CD1c-positive myeloid dendritic cell (primary cell): ENCODE measurements at regions not wholly inside any gene's neighbourhood (a gene's known extent, or its start where the extent isn't known, plus 50 kb on each side); places are given as distances from the start of the nearest gene placed in this dataset.

ENCODE experiments used
- DNase-seq: peaks from one replicate; pipeline ENCODE4 v3.0.0-alpha.2; 2016; ENCODE audit errors: extremely low spot score

DNA sequence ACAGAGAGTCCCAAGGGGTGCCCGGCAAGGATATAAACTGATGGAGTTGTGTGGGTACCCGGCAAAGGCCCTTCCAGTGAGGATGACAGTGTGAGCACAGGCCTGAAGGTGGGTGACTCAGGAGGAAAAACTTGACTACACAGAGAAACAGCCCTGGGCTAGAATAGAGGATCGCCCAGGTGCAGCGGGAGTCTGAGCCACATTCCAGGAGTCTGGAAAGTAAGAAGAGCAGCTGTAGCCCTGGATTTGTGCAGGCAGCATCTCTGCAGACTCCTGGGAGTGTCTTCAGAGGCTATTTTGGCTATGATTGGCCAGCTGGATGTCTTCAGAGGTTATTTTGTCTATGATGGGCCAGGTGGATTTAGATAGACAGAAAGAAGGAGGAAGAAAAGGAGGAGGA lies 367.6 kb upstream of the MKI67 start:
- no peak for DNase-seq

DNA sequence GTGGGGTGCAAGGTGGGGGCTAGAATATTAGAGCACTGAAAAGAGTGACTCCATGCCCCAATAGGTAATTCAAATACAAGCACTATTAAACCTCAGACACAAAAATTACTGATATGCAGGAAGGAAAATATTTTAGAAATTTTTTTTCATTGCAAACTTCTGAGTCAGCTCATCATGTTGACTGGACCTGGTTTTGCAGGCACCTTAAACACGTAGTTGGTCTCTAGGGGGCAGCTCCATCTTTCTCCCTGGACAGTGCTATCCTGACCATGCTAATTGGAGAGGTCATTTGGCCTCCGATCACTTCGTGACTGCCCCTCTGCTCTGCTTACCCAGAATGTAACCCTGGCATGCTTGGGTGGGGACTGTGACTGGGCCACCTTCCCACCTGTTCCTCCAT lies 368.4 kb upstream of the MKI67 start:
- DNase-seq: no peak

DNA sequence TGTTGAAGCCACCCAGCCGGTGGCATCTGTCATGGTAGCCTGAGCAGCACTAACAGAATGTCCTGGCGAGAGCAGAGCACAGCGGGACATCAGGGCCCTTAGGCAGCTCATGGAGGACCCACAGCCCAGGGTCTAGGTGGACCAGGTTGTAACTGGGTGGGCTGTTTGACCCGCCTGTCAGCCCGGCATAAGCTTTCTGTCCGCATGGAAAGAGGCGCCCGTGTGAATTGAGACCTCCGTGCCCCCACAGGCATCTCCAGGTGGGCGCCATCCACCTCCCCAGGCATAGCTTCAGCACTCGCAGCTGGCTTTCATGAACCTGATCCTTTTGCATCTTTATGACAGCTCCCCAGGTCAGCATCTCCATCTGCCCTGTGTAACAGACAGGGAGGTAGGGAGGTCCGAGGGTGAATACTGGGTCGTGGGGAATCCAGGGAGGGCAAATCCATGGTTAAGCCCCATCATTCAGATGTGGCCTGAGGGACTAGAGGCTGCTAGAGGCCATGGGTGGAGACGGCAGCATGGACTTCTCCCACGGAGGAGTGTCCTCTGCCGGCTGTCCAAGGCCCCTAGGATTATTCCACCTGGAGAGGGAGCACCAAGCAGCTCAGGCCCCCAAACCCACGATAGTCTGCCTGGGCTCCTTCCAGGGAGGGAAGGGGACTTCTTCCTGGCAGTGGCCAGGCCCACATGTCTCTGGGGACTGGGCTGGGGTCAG lies 371.6 kb upstream of the MKI67 start:
- no peak for DNase-seq

DNA sequence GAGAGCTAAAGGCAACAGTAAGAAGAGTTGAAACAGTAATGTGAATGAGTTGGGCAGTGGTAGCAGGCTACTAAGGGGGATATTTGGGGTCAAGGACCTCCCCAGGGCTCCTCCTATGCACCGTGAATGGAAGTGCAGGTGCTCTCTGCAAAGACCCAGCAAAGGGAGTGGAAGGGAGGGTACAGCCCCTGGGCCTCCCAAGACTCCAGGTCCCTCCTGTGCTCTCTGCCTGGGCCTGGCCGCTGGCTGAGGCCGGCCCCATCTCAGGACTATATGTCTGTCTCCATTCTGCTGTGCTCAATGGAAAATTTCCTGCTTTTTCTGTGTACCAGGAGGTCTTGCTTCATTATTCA lies 372.1 kb upstream of the MKI67 start:
- no peak for DNase-seq

DNA sequence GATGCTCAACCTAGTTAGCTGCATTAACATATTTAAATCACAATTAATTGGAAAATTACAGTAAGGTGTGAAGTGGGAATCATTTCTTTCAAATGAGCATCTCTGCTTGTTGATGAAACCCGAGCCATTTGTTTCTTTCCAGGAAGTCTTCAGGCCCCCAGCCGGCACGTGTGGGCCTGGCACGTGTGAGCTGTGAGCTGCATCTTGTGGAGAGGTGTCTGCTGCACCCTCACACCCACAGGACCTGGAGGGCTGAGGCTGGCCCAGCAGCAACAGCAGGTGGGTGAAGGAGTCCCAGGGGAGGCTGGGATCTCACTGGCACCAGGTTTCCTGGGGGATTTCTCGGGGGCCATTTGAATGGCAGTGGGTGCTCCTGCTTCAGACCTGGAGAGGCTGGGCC lies 372.5 kb upstream of the MKI67 start:
- DNase-seq: no peak

DNA sequence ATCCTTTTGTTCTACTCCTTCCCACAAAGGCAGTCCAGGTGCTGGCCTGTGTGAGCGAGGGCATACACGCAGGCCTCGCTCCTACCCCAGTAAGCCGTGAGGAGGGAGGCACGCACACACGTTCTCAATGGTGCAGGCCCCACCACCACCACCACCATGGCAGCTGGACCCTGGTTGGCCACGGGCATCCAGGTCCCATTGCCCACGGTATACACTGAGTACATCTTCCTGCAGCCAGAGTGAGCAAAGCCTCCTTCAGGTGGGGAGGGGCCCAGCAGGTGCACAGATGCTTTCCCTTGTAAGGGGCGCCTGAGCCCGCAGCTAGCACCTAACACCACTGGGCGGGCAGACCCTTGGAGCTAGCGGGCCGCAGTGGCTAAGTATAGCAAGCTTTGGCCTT lies 373.3 kb upstream of the MKI67 start:
- DNase-seq: no peak

DNA sequence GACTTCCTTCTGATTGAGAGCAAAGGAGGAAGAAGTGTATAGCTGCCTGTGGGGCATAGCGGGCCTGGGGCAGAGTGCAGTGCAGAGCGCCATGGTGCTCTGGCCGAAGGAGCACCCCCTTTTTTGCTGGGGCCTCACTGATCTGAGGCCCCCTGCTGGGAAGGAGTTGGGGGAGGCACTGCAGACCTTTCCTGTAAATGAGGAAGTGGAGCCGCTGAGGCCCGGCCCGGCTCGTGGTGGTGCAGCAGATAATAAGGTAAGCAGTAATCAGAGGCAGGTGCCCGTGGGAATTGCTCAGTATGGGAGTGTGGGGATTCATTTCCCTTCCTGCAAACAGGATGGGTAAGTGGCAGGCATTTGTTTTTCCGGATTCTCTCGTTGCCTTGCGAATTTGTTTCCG lies 373.7 kb upstream of the MKI67 start:
- DNase-seq: no peak

DNA sequence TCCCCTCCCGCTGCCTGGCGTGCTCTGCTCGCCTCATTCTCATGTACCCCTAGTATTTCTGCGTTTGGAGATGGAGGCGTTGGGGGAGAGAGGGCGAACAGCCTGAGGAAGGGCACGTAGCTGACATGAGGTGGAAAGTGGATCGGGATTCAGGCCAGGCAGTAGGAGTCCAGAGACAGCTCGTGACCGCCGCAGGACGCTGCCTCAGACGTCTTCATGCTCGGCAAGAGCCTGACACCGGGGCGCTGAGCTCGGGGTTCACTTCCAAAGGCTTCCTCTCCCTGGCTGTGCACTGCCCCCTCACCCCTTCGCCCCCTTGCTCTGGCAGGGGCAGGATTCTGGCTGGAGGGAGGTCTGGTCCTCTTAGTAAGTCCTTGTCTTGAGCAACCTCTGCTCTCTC lies 374.4 kb upstream of the MKI67 start:
- no peak for DNase-seq

DNA sequence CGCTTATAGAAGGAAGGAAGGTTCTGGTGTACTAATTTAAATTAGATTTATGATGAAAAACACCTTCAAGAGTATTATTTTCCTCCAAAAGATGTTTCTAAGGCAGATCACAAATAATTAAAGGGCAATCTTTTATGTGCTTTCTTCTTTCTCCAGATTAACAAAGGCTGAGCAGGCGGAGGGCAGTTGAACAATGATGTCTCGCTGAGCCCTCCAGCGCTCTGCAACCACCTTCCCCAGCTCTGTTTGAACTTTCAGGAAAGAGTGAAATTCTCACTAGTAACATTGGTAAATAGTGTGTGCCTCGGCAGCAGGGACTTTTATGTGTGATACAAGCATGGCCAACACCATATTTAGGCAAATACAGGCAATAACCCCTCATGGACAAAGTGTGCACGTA lies 379.1 kb upstream of the MKI67 start:
- DNase-seq: no peak

DNA sequence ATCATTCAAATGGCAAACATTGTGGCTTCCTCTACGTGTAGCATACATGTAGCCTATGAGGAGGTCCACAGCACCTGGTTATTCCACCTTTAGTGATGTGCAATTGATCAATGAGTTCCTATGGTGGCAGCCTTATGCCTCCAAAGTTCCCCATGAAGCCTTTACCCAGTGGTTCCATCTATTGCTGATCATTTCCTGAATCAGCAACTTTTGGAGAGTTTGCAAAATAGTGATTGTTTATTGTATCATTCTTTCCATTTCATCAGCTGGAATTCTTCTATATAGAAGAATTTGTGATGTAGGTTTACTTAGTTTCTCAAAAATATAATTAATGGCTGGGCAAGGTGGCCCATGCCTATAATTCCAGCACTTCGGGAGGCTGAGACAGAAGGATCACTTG lies 380.2 kb upstream of the MKI67 start:
- no peak for DNase-seq

DNA sequence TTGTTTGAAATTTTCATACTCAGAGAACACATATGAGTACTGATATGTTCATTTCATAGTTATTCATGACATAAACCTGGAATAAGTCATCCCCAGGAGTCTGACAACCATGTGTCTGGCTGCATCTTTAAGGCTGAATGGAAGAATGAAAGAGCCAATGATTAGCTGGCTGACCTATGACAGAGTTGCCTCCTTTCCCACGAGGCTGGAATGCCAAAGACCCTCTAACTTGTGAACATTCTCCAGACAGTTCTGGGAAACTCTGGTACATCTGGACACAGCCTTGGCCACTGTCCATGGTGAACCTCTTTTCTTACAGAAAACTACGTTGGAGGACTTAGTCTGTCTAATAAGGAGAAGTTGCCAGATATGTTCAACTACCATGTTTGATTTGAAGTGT lies 380.8 kb upstream of the MKI67 start:
- no peak for DNase-seq

DNA sequence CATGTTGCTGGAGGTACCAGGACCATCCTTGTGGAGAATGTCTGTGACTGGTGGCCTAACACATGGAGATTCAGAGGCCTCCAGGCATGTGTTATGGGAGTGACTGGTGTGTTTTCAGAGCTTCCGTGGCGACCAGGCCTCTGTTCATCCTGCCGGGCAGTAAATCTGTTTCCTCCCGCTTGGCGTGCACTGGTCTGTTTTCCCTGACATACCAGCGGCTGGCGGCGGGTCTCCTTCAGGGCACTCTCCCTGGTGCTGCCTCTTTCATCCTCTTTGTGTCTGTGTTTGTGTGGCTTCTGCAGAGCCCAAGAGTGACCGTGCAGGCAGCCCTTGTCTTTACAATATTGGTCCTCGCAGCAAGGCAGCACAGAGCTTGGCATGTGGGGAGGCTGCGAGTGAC lies 385.1 kb upstream of the MKI67 start:
- DNase-seq: no peak

DNA sequence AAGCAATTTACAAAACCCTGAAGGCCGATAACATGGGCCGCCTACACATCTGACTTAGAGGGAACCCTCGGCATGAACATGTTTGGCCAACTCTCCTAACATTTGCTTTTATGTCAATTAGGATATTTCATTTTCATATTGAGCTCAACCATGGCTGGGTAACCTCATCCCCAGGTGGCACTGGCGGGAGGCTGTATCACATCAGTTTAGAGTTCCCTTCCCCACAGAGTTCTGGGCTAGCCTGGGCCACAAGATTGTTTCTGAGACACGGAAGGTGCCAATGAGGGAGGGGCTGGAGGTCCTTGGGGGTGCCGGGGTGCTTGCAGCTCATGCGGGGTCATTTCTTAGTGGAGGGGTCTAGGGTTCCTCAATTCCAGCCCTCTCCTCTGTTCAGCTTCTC lies 386.5 kb upstream of the MKI67 start:
- DNase-seq: no peak

DNA sequence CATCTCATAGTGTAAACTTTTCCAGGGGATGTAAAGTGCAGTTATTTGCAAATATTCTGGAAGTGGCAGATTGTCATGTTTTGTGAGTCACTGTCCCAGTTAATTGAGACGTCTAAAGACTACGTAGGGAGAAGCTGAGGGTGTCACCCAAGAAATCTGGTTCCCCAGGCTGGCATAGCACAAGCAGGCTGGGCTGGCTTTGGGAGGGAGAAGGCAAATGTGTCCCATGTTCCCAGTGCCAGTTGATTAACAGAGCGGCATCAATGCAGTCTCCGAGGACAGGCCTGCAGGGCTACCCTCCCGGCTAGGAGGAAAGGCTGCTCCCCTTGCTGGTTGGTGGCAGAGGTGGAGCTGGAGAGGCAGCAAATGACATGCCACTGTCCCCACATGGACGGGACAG lies 388.3 kb upstream of the MKI67 start:
- no peak for DNase-seq

DNA sequence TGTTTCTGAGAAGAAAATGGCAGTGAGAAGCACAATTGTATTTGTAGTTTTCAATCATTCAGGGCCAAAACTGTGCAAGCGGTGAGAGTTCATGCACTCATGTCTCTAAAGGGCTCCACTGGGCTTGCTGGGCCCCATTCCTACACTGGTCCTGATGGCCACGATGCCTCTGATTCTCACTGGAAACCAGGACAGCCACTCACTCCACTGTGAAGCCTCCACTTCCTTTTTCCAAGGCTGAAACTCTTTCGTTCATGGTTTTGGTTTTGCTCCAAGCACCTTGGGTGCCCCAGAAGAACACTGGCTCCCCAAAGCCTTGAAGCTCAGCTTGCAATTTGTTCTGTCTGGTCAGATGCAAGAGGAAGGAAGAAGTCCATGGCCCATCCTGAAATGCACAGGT lies 390.0 kb upstream of the MKI67 start:
- no peak for DNase-seq

DNA sequence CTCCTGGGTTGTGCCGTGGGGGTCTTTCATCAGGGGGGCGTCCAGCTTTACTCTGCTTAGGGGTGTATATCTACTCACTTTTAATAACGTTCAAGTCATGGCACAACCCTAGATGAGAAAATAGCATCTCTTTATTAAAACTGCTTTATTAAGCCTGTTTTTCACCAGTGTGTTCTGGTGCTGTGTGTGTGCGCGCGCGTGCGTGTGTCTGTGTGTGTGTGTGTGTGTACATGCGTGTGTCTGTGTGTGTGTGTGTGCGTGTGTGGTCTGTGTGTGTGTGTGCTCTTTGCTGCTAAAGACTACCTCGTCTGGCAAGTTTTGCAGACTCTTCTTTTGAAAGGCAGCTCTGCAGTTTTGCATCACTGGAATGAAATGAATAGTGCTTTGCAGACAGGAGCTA lies 390.9 kb upstream of the MKI67 start:
- no peak for DNase-seq

DNA sequence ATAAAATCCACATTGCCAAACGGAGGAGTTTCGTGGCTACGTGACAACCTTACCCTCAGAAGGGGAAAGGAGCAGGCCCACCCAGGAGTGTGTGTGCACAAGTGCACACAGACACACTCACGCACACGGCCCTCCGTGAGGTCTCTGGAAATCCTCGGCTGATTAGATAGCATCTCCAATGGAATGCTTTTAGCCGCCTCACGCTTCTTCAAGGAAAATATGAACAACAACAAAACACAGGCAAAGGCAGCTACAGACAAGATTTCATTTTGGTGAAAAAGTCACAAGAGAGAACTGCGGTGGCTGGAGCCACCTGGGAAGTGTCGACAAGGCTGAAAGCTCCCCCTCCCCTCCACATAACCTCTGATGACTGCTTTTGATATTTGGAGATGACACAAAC lies 391.8 kb upstream of the MKI67 start:
- no peak for DNase-seq

DNA sequence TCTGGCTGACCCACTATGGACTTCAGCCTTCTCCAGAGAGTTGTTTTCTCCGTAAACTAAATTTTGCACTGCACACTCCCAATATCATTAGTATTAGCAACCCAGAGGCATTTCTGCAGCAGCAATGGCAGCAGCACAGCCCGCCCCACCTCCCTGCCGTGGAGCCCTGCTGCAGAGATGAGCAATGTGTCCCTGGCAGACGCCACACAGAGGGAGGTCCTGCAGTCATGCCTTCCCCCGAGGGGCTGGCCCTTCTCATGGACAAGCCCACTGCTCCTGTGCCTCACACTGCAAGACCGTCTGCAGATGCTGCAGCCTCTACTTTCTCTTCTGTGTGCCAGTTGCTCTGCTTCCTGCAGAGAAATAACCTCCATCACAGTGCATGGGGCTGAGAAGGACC lies 393.4 kb upstream of the MKI67 start:
- DNase-seq: no peak

DNA sequence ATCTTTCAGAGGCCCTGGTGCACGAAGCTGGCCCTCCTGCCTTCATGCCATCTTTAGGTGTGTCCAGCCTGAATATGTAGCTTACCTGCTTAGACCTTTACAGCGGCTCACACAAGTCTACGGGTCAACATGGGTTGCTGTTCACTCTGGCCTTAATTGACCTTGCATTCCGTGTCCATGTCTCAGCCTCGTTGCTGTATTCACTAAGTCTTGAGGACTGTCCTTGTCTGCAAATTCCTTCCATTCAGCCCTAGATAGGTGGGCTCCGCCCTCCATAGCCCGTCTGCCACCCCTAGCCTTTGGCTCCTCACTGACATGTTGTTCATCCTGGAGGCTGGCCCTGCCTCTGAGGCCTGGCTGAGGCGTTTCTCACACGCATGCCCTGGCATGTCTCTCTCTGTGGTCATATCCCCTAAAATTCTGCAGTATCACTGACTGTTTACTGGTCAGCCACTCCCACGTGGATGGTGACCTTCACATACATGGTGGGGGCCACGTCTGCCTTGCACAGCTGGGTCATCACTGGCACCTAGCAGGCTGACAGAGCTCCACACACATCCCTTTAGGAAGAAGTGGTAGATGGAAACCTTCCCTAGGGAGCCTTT lies 394.1 kb upstream of the MKI67 start:
- no peak for DNase-seq

DNA sequence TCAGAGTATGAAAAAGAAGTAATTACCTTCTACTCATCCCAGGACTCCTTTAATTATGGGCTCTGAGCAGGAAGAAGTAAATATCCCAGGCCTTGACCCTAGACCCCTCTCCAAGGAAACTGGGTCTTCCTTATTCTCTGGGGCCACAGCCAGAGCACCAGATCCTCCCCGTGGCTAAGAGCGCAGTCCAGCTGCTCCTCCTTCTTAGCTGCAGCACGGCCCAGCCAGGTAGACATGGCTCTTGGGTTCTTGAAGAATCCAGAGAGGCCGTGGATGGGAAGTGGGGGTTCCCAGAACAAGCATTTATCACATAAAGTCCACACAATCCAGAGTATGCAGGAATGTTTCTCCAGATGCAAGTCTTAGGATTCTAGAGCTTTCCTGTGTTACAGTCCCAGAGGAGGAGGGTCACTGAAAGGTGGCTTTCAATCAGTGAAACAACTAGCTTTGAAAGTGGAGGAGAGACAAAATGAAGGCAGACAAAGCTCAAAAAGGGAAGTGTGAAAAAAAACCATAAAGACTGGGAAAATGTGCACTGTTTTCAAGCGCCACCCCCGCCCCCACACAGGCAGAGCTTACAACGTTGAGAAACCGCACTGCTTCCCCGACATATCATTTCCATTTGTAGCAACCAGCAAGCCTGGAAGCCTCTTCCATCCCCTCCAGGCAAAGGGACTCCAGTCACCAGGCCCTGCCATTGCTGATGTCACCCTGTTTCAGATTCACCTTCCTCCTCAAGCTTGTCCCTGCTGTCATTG lies 396.5 kb upstream of the MKI67 start:
- no peak for DNase-seq

DNA sequence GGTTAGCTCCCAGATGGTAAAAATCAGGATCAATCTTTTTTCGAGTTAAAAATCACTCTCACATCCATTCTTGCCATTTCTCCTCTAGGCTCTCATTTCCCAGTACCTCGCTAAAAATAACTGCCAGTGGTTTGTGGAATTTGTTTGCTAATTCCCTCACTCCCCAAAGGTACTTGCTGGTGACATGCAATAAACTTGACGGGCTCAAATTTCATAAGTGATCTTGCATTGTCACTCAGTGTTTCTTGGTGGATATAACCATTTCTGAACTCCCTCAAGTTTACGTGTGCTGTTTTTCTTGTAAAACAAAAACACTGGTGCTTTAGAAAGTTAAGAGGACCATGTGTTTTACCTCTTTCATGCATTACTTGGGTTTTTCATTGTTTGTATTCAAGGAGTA lies 399.2 kb upstream of the MKI67 start:
- DNase-seq: no peak

DNA sequence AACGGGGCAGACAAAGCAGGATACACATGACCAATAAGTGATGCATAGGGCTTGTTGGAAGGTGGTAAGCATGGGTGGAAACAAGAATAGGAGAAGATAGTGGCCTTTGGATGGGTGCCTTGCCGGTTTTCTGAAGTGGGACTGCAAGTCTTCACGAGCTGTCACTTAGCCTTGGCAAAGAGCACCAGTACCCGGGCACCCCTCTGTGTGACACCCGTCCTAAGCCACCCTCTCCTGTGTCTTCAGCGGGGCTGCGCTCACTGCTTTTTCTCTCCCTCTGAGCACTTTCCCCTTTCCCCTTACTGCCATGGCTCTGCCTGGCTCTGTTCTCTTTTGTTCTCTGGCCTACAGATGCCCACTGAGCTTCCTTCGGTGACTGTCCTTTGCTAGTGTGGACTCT lies 399.7 kb upstream of the MKI67 start:
- DNase-seq: no peak

DNA sequence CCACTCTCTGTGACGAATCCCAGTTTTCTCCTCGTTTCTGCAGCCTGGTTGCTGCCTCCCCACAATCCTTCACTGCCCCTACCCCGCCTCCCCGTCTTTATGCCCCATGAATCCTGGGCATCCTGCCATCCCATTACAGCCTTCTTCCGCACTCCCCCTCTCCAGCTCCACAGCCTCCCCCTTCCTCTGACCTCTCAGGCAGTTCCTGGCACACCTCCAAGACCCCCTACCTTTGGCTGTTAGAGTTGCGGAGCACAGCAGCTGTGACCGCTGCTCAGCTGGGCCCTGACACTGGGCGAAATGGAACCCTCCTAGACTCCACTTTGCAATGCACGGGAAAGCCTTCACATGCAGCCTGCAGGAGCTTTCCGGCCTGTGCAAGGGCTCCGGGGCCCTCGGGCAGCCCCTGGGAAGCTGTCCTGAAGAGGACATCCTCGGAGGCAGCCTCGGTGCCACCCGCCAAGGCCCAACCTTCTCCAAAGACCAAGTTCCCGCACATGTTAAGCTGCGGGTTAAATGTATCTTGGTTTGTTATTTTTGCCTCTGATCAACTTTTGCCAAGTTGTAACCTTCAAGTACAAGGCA lies 400.7 kb upstream of the MKI67 start:
- no peak for DNase-seq
